Caco-2 (cell line): ENCODE measurements at regions not wholly inside any gene's neighbourhood (a gene's known extent, or its start where the extent isn't known, plus 50 kb on each side); places are given as distances from the start of the nearest gene placed in this dataset.

Experiments used
- BruUV-seq: library from RNA; stranded (reverse); fragments of 400-500 nt; replicated peaks from 2 replicates; lab custom pipeline; 2021; lab: Mats Ljungman, UMichigan
- CTCF ChIA-PET: fragments of 300-600 bp; sonication (Branson Sonifier 250); formaldehyde crosslinking; loops from one replicate; lab custom pipeline; 2022; ENCODE audit warnings: antibody characterized with exemption; lab: Charles Lee
- POLR2A ChIA-PET: fragments of 300-600 bp; sonication (Branson Sonifier 250); formaldehyde crosslinking; loops from one replicate; lab custom pipeline; 2022; ENCODE audit warnings: antibody characterized with exemption; lab: Charles Lee
- DNase-seq, 2 experiments: peaks; one replicate each; pipeline versions ENCODE4 v3.0.0 to v3.0.0-alpha.2; 2020 to 2022
- H3K27me3 ChIP-seq: replicated peaks from 2 replicates; pipeline ENCODE4 v1.6.0; 2011; ENCODE audit warnings: low read length; ENCODE audit not compliant: control insufficient read depth, insufficient read depth
- H3K36me3 ChIP-seq: 2 replicates; pipeline ENCODE4 v1.5.1; 2011; ENCODE audit warnings: low read length; ENCODE audit not compliant: control insufficient read depth, insufficient read depth
- H3K4me1 ChIP-seq: fragments of 250-450 bp; sonication (Bioruptor Pico); 2 replicates; pipeline ENCODE4 v1.5.1; 2020; ENCODE audit warnings: mild to moderate bottlenecking
- H3K4me3 ChIP-seq: 2 replicates; pipeline ENCODE4 v1.5.1; 2011; ENCODE audit warnings: low read depth, mild to moderate bottlenecking, control low read depth, low read length
- H3K9me3 ChIP-seq: fragments of 250-450 bp; sonication (Bioruptor Pico); 2 replicates; pipeline ENCODE4 v1.5.1; 2020; ENCODE audit warnings: mild to moderate bottlenecking, moderate library complexity
- H3K27ac Mint-ChIP-seq: one replicate; pipeline ENCODE4 v1.8.0; 2022; ENCODE audit warnings: mixed read lengths; ENCODE audit not compliant: unreplicated experiment
- H3K27me3 Mint-ChIP-seq: one replicate; pipeline ENCODE4 v1.8.0; 2022; ENCODE audit warnings: mixed read lengths; ENCODE audit not compliant: insufficient read depth, unreplicated experiment
- H3K36me3 Mint-ChIP-seq: one replicate; pipeline ENCODE4 v1.8.0; 2022; ENCODE audit warnings: mild to moderate bottlenecking, mixed read lengths; ENCODE audit not compliant: insufficient read depth, unreplicated experiment
- H3K4me1 Mint-ChIP-seq: one replicate; pipeline ENCODE4 v1.8.0; 2022; ENCODE audit warnings: low read depth, mixed read lengths; ENCODE audit not compliant: unreplicated experiment
- H3K4me3 Mint-ChIP-seq: one replicate; pipeline ENCODE4 v1.8.0; 2022; ENCODE audit warnings: mild to moderate bottlenecking, moderate library complexity, mixed read lengths; ENCODE audit not compliant: unreplicated experiment
- H3K9me3 Mint-ChIP-seq: one replicate; pipeline ENCODE4 v1.8.0; 2022; ENCODE audit warnings: mixed read lengths; ENCODE audit not compliant: unreplicated experiment
- CTCF ChIP-seq, 2 experiments: fragments of 200-600 bp in 1 of 2; IDR thresholded peaks; 1 replicate in 1 of 2; 2 replicates in 1 of 2; pipeline versions ENCODE4 v1.5.1 to v1.8.0; 2011 to 2022; ENCODE audit warnings: antibody characterized with exemption in 1 of 2, control low read depth in 1 of 2, inconsistent platforms in 1 of 2, low read depth in 1 of 2, low read length in 1 of 2, mild to moderate bottlenecking in 1 of 2, moderate library complexity in 1 of 2; ENCODE audit not compliant: insufficient read depth in 1 of 2, severe bottlenecking in 1 of 2, unreplicated experiment in 1 of 2
- intact Hi-C: fragments of 100-400 bp; cut with micrococcal nuclease; formaldehyde crosslinking; loops from one replicate; pipeline ENCODE4 v1.10.0; 2022; ENCODE audit not compliant: unreplicated experiment

GRCh38 chr18:51802569-51803428, 537.2 kb upstream of the DCC start:
- Mint-ChIP-seq H3K27ac (no peak overlapping the region), H3K4me1 (no peaks in the 10 kb centered on the region), H3K27me3 (no peaks in the 10 kb centered on the region), H3K4me3 (no peak overlapping the region), H3K9me3 (no peaks in the 10 kb centered on the region), H3K36me3 (no peaks in the 10 kb centered on the region)
- ChIA-PET POLR2A (no interaction called here), CTCF (no interaction called here)
- DNase-seq = no peak
- no peak for TF ChIP-seq CTCF (IDR thresholded peaks at IDR 0.05; ENCODE audit: insufficient read depth in 1 of 2, low read depth in 1 of 2, low read length in 1 of 2, severe bottlenecking in 1 of 2, unreplicated experiment in 1 of 2)
- H3K9me3 ChIP-seq = no peaks in the 10 kb centered on the region
- H3K27me3 ChIP-seq = no peaks in the 10 kb centered on the region
- no peaks in the 10 kb centered on the region for H3K36me3 ChIP-seq
- no peak overlapping the region for H3K4me3 ChIP-seq
- BruUV-seq = no TSS peak
- intact Hi-C loops = no loop called here
- no peaks in the 10 kb centered on the region for H3K4me1 ChIP-seq

GRCh38 chr18:51807336-51807735, 532.7 kb upstream of the DCC start:
- ChIA-PET POLR2A (no interaction called here), CTCF (no interaction called here)
- no peak for TF ChIP-seq CTCF (IDR thresholded peaks at IDR 0.05; ENCODE audit: insufficient read depth in 1 of 2, low read depth in 1 of 2, low read length in 1 of 2, severe bottlenecking in 1 of 2, unreplicated experiment in 1 of 2)
- no peaks in the 10 kb centered on the region for H3K4me1 ChIP-seq
- Mint-ChIP-seq H3K9me3 (no peaks in the 10 kb centered on the region), H3K4me1 (no peaks in the 10 kb centered on the region), H3K4me3 (no peak overlapping the region), H3K27me3 (peaks cover 2% of the 10 kb centered on the region), H3K36me3 (no peaks in the 10 kb centered on the region), H3K27ac (no peak overlapping the region)
- intact Hi-C loops = no loop called here
- no peaks in the 10 kb centered on the region for H3K36me3 ChIP-seq
- no TSS peak for BruUV-seq
- no peaks in the 10 kb centered on the region for H3K27me3 ChIP-seq
- no peak overlapping the region for H3K4me3 ChIP-seq
- no peaks in the 10 kb centered on the region for H3K9me3 ChIP-seq
- no peak for DNase-seq

- Mint-ChIP-seq H3K36me3 (no peaks in the 10 kb centered on the region), H3K27ac (no peak overlapping the region), H3K27me3 (peaks cover 2% of the 10 kb centered on the region), H3K4me3 (no peak overlapping the region), H3K9me3 (no peaks in the 10 kb centered on the region), H3K4me1 (no peaks in the 10 kb centered on the region)
- DNase-seq = no peak
- H3K9me3 ChIP-seq = no peaks in the 10 kb centered on the region
- POLR2A ChIA-PET = no interaction called here
- no peaks in the 10 kb centered on the region for H3K36me3 ChIP-seq
- intact Hi-C loops = no loop called here
- no peaks in the 10 kb centered on the region for H3K4me1 ChIP-seq
- CTCF ChIA-PET = no interaction called here
- no peak overlapping the region for H3K4me3 ChIP-seq
- TF ChIP-seq CTCF (IDR thresholded peaks at IDR 0.05; ENCODE audit: insufficient read depth in 1 of 2, low read depth in 1 of 2, low read length in 1 of 2, severe bottlenecking in 1 of 2, unreplicated experiment in 1 of 2) = no peak
- no peaks in the 10 kb centered on the region for H3K27me3 ChIP-seq
- BruUV-seq = no TSS peak
These were observed 528.1 kb upstream of the DCC start for GRCh38 chr18:51811883-51812282.
